Esophagus squamous epithelium (tissue), 5 donors: ENCODE measurements at regions not wholly inside any gene's neighbourhood (a gene's known extent, or its start where the extent isn't known, plus 50 kb on each side); places are given as distances from the start of the nearest gene placed in this dataset.

Source experiments
- DNase-seq: peaks from one replicate; lab custom pipeline; 2025; lab: John Stamatoyannopoulos, UW
- H3K27ac ChIP-seq, 4 donors: fragments of 200-600 bp; sonication (generic); one replicate each; pipeline ENCODE4 v1.5.1; 2016 to 2019; ENCODE audit warnings: mild to moderate bottlenecking in 1 of 4
- H3K27me3 ChIP-seq, 4 donors: fragments of 200-600 bp; sonication (generic); 1 replicate in 3 of 4; 2 replicates in 1 of 4; pipeline versions ENCODE4 v1.5.1 to v1.6.0; 2017 to 2021; ENCODE audit warnings: antibody characterized with exemption in 1 of 4
- H3K36me3 ChIP-seq, 3 donors: fragments of 200-600 bp; sonication (generic); one replicate each; pipeline ENCODE4 v1.5.1; 2016 to 2019
- H3K4me1 ChIP-seq, 3 donors: fragments of 200-600 bp; sonication (generic); one replicate each; pipeline ENCODE4 v1.5.1; 2017 to 2019
- H3K4me3 ChIP-seq, 4 donors: fragments of 200-600 bp; sonication (generic); 1 replicate in 3 of 4; 2 replicates in 1 of 4; pipeline ENCODE4 v1.5.1; 2016 to 2019; ENCODE audit warnings: mild to moderate bottlenecking in 2 of 4, moderate library complexity in 1 of 4
- H3K9me3 ChIP-seq, 3 donors: fragments of 200-600 bp; sonication (generic); one replicate each; pipeline ENCODE4 v1.5.1; 2016 to 2019
- CTCF ChIP-seq, 6 experiments: fragments of 450-650 bp in 4 of 6; fragments of 200-600 bp in 2 of 6; sonication (generic) in 2 of 6; IDR thresholded peaks; one replicate each; pipeline ENCODE4 v1.5.1; 2016 to 2019; ENCODE audit warnings: antibody characterized with exemption in 6 of 6, mild to moderate bottlenecking in 4 of 6, moderate library complexity in 4 of 6
- POLR2A ChIP-seq, 4 donors: fragments of 450-650 bp; IDR thresholded peaks; one replicate each; pipeline ENCODE4 v1.6.1; 2017; ENCODE audit warnings: antibody characterized with exemption in 4 of 4, mild to moderate bottlenecking in 4 of 4, moderate library complexity in 3 of 4
- WGBS, 2 donors: methylation state at CpG; one replicate each; pipeline ENCODE4 v1.1.5; 2018; 5-methylcytosine and 5-hydroxymethylcytosine counted together
- intact Hi-C: fragments of 100-400 bp; cut with DNase I; formaldehyde crosslinking; loops from one replicate; pipeline ENCODE4 v1.15.0; 2022
- donor health status: DM: yes; HTN: yes; CAD: no.

DNA sequence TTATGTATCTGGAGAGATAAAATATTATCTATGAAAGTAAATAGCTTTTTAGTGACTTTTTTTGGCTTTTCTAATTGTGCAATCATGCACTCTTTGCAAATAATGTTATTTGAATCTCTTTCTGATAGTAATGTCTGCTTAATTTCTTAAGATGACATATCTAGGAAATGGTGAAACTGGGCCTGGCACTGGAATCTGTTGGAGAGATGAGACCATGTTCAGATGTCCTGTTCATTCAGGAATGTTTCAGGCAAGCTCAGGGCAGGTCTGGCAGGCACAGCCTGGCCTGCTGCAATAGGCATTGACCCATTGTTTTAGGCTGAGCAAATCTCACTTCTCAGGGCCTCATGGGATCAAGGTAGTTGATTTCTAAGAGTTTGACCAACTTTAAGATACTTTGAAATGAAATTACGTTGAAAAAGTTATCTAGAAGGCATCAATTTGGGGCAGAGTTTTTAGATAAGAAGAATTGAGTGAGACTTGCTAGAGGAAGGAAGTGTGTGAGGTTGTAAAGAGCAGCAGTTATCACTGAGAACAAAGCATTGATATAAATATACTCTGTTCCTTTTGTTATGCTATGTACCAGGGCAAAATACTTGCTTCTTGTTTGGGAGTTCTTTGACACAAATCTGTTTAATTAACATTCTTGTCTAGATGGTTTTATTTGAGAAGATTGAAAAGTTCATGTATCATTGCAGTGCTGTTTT lies 133.0 kb upstream of the LEF1 start:
- DNase-seq, result no peak
- 47 to 60% methylated on average over 1 of the region's 1 CpG for WGBS, 2 donors

GRCh38 chr4:108297605-108298004 lies 128.9 kb upstream of the LEF1 start:
- intact Hi-C loops, result no loop called here
- no peak for DNase-seq
- Histone ChIP-seq H3K4me1 (no peaks in the 10 kb centered on the region), H3K27me3 (no peaks in the 10 kb centered on the region), H3K27ac (no peak overlapping the region), H3K36me3 (no peaks in the 10 kb centered on the region), H3K9me3 (no peaks in the 10 kb centered on the region), H3K4me3 (no peak overlapping the region)
- 65 to 72% methylated on average over 2 of the region's 2 CpGs for WGBS, 2 donors
- TF ChIP-seq POLR2A (IDR thresholded peaks at IDR 0.05) (no peak), CTCF (IDR thresholded peaks at IDR 0.05) (no peak)

More for the DNA sequence above, 133.0 kb upstream of the LEF1 start:
- Histone ChIP-seq H3K4me1 (no peaks in the 10 kb centered on the region), H3K9me3 (no peaks in the 10 kb centered on the region), H3K27me3 (no peaks in the 10 kb centered on the region), H3K27ac (no peak overlapping the region), H3K4me3 (no peak overlapping the region), H3K36me3 (no peaks in the 10 kb centered on the region)
- TF ChIP-seq CTCF (IDR thresholded peaks at IDR 0.05) (no peak), POLR2A (IDR thresholded peaks at IDR 0.05) (no peak)
- intact Hi-C loops, result no loop called here

- Histone ChIP-seq H3K9me3 (no peaks in the 10 kb centered on the region), H3K4me3 (no peak overlapping the region), H3K27ac (no peak overlapping the region), H3K36me3 (no peaks in the 10 kb centered on the region), H3K27me3 (no peaks in the 10 kb centered on the region), H3K4me1 (no peaks in the 10 kb centered on the region)
- TF ChIP-seq CTCF (IDR thresholded peaks at IDR 0.05) (no peak), POLR2A (IDR thresholded peaks at IDR 0.05) (no peak)
- intact Hi-C loops, result no loop called here
- no peak for DNase-seq
Measured at GRCh38 chr4:108292229-108292628, 123.5 kb upstream of the LEF1 start.

GRCh38 chr4:108291137-108291536 lies 122.4 kb upstream of the LEF1 start:
- intact Hi-C loops, result no loop called here
- no peaks in the 10 kb centered on the region for H3K4me1 ChIP-seq
- no peak for TF ChIP-seq POLR2A (IDR thresholded peaks at IDR 0.05)
- TF ChIP-seq CTCF (IDR thresholded peaks at IDR 0.05), result no peak
- WGBS, 2 donors, result 83 to 87% methylated on average over 2 of the region's 2 CpGs
- DNase-seq, result no peak
- no peaks in the 10 kb centered on the region for H3K9me3 ChIP-seq
- H3K27me3 ChIP-seq, result no peaks in the 10 kb centered on the region
- H3K4me3 ChIP-seq, result no peak overlapping the region
- no peaks in the 10 kb centered on the region for H3K36me3 ChIP-seq
- no peak overlapping the region for H3K27ac ChIP-seq

DNA sequence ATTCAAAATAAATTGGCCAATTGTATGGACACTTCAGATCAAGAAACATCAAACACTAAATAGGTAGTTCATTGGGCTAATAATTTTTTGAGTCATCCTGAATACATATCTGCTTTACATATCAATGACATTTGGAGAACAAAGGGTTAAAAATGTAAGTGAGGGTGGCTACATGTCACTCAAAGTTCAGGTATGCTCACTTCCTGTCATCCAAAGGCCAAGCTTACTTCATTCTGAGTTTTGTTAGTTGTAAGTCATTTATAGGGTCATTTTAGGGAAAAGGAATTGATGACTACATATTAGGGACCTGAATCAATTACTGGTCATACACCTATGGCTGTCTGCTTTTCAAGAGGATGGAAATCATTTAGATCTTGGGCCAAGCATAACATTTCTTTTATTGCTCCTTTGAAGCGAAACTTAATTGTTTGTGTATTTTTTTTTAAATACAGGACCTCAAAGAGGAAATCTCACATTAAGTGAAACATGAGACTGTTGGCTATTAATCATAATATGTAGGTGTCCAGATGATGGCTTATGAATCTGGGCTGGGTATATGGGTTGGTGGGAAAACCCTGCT lies 119.2 kb upstream of the LEF1 start:
- no peaks in the 10 kb centered on the region for H3K4me1 ChIP-seq
- TF ChIP-seq POLR2A (IDR thresholded peaks at IDR 0.05), result no peak
- TF ChIP-seq CTCF (IDR thresholded peaks at IDR 0.05), result no peak
- H3K36me3 ChIP-seq, result no peaks in the 10 kb centered on the region
- no peak for DNase-seq
- no peaks in the 10 kb centered on the region for H3K9me3 ChIP-seq
- intact Hi-C loops, result no loop called here
- WGBS, 2 donors, result 36 to 45% methylated on average over 1 of the region's 1 CpG
- H3K27ac ChIP-seq, result no peak overlapping the region
- no peak overlapping the region for H3K4me3 ChIP-seq
- H3K27me3 ChIP-seq, result no peaks in the 10 kb centered on the region
